Endometrium (tissue), 2 donors: ENCODE measurements at regions not wholly inside any gene's neighbourhood (a gene's known extent, or its start where the extent isn't known, plus 50 kb on each side); places are given as distances from the start of the nearest gene placed in this dataset.

Source experiments
- FAIRE-seq: peaks from 2 replicates; lab custom pipeline; 2012; peaks lifted over from hg19 to GRCh38; lab: Jason Lieb, UNC
- donor health status: control.
- donor health status: control.

DNA sequence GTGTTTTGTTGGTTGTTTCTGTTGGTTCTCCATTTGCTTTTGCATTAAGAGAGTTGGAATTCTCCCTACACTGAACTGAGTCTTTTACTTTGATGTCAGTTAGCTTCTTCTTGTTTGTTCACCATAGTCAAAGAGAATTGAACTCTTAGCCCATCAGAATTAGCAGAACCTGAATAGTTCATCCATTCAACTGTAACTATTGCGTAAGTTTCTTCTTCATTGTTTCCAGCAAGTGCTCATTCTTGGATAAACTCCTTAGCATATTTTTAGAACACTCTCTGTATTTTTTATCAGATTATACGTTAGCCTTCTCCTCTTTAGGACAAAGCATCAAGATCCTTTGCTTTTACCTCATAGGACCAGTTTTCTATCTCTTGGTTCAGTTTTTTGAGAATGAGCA, 128.4 kb upstream of the RAB11FIP2 start:
- no peak for FAIRE-seq

DNA sequence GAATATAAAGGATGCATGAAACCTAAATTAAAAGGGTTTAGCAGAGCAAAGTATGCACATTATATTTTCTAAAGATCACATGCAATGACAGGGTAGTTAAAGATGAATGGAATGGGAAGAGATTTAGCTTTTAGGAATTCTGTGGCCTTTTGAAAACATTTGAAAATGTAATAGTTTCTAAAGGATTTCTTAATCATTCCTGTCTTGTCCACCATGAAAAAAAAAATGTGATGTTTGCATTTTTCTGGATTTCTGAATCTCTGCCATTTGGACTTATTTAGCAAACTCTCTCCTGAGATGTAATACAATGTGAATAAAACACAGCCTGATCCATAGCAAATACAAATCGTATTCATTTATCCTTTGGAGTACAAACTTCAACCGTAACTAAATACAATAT, 126.6 kb upstream of the RAB11FIP2 start:
- FAIRE-seq: peak; percentile 26

DNA sequence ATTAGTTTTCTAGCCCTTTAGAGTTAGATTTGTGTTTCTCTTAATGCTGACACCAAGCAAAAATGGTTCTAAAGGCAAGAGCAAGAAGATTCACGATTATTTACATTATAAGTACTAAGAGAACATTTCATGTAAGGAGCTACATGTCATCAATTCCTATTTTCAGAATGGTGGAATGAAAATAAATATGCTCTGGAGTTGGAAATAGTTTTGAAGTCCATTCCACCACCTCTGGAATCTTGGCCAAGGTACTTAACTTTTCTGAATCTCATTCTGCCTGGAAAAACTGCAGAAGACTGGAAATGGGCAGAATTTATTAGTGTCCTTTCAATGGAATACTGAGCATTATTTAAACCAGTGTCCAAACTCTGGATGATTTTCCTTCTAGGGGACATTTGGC, 125.1 kb upstream of the RAB11FIP2 start:
- FAIRE-seq: peak; percentile 46

DNA sequence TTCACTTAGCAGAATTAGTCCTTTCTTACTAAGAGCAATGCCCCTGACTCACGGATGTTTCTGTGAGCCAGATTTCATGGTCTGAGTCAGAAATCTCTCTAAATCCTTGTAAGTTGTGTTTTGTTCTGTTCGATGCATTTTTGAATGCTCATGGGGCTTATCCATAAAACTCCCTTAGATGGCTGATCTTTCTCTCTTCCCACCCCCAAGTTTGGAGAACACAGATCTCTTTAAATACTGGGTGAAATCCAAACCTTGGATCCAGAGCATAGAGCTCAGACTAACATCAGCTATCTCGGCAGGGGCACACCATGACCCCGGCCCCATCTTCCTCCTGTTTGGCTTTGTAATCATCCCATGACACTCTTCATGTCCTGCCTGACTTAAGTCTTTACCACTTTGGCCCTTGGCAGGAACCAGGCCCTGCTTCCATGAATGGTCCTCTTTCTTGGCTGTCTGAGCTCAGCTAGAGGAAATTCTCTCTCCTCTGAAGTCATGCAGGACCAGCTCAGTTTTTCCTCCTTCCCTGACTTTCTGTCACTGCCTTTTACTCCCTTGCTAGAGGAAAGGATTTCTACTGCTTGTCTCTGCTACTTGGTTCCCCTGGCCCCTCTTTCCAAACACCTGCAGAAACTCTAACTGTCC, 120.4 kb upstream of the RAB11FIP2 start:
- no peak for FAIRE-seq

DNA sequence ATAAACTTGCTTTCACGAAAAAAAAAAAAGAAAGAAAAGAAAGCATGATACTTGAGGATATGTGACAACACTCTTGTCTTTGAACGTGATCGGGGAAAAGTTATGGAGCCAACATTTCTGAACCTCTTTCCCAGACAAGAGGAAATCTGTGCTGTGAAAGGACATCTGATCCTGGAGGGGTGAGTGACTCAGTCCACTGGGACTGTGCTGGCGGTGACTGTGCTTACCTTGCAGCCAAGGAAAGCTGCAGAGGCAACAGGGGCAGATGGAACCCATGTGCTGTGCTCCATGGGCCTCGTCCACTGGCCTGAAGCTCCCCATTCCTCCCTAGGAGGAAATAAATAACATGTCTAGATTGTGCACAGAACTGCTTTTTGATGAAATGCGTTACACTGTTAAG, 116.5 kb upstream of the RAB11FIP2 start:
- FAIRE-seq: no peak

DNA sequence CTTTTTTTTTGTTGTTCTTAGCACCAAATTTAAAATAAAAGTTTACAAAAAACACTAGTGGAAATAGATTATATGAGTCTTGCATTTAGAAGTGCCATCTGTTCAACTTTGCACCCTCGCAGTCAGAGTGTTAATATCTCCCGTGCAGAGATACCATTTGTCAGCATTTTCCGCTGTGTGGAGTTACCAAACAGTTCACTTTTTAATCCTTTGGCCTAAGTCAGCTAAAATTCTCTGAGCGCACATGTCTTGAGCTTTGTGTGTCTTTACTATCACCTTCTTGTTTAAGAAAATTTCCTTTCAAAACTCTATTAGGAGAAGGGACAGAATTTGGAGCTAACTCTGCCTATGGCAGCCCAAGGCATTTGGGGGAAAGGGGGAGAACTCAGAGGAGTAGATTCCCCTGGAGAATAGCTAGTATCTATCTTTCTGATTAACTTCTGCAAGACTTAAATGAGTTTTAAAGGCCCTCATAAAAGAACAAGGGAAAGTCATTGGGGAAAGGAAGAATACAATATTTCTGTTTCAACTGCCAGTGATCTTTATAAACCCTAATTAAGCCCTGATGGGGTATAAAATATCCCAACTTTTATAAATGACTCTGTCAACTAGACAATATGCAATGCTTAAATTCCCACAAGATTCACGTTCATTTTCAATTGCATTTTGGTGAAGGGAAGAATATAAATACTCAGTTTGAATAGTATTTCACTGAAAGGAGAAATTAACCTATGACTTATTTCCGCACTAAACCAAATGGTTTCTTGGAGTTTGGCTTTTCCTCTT, 114.9 kb upstream of the RAB11FIP2 start:
- FAIRE-seq: no peak

DNA sequence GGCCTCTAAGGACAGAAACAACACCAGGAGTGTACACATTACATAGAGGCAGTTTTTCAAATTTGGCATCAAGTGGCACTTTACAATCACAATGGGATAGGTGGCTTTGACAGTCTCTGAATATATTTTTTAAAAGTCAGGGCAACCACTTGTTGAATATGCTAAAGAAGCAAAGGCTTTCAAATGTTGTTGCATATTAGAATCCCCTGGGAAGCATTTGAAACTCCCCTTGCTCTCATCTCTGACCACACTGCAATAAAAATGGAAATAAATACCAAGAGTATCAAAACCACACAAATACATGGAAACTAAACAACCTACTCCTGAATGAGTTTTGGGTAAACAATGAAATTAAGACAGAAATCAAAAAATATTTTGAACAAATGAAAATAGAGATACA, 106.5 kb upstream of the RAB11FIP2 start:
- peak; percentile 98 for FAIRE-seq

DNA sequence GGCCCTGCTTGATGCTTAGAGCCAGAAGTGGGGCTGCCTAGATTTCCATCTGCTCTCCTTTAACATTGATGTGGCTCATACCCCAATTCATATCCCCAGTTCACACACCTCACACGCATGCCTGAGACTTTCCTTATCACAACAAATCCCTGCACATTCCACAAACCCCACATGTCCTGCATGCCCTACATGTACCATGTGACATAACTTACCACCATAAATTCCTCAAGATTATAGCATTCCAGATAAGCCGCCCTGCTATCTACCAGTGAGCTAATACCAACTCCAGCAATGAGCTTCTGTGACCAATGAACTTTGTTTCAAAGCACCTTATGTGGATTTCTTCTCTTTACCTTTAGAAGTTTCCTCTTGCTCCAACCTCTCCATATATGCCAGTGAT, 104.7 kb upstream of the RAB11FIP2 start:
- FAIRE-seq: no peak

DNA sequence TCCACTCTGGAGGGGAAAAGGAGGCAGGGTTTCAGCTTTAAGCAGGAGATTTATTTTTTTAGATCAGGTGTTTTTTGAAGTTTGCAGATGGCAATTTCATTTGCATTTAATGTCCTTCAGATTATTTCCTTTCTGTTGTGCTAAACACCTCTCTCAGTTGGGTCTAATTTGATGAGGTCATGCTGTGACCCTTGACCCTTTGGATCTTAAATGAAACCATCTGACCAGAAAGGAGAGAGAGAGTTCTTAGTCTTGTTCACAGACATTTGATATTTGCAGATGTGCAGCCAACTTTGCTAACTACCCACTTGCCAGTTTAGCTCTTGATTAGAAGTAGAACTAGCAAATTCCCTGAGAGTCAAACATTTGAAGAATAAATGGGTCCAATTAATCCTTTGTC, 101.5 kb upstream of the RAB11FIP2 start:
- FAIRE-seq: no peak

DNA sequence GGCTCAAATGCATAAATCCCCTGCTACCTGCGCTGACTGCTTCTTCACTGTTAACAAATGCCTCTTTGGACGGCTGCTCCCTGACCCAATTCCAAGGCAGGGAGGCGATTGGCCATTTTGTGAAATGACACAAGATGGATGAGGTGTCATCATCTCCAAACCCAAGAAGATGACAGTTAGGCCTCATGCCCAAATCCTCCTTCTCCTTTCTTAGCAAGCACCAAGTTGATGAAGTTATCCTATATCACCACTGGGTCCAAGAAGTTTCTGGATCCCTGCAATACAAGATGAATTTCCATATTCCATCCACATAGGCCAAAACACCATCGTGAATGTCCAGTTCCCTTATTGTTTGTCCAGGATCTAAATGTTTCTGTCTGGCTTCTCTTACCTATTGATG, 98.5 kb upstream of the RAB11FIP2 start:
- no peak for FAIRE-seq

DNA sequence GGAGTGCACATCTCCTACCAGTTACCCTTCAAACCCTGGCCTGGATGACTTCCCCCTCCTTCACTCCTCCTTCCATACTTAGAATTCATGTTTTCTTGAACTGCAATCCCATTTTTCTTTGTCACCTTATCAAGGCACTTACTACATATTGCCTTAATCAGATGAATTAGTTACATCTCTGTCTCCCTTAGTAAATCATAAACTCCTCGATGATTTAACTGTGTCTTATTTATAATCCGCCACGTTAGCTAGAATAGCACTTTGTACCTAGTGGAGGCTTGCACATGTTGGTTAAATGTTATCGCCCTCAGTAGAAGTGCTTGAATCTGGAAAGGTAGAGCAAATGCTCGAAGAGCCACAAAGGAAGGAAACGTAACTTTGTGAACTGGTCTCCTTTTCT, 94.7 kb upstream of the RAB11FIP2 start:
- no peak for FAIRE-seq

DNA sequence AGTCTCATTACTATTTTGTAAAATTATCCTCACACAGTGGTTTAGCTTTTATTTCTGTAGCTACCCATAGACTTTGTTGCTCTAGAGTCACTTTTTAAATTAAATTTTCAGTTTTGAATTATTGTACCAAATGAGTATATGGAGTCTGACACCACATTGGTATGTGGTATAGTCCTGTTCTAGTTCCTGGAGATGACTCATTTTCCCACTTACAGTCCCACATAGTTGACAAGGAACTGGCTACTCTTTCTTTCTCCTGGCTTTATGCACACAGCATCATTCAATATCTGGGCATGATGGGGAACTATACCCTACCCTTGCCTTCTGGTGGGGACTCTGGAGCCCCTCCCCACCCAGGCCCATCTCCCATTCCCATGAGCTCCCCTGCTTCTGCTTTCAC, 92.6 kb upstream of the RAB11FIP2 start:
- no peak for FAIRE-seq

DNA sequence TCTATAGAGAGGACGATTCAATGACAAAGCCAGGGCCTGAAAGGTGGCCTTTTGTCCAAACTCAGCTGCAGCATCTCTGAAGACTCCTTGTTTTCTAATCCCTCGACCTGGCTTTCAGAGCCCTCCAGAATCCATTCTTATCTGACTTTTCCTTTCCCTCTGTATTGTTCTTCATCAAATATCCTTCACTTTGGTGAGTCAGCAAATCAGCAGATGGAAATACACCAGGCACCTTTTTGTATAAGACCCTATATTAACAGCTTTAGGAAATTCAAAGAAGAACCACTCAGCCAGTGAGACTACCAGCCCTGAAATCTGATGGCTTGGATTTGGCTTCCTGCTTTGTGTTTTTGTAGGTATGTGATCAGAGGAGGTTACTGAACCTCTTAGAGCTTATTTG, 81.9 kb upstream of the RAB11FIP2 start:
- FAIRE-seq: no peak

DNA sequence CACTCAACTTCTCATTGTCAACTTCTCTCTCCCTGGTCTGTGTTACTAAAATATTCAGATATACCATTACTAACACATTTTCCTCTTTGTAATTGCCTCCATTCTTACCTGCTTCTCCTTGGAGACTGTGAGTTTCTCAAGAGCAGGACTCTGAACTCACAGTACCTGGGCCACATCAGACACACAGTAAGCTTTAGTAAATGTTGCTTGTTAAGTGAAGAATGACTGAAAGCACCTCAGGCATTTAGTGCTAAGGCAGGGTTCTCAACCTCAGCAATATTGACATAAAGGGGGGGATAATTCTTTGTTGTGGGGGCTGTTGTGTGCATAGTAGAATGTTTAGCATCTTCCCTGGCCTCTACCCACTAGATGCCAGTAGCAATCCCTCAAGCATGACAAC, 72.0 kb upstream of the RAB11FIP2 start:
- FAIRE-seq: no peak

DNA sequence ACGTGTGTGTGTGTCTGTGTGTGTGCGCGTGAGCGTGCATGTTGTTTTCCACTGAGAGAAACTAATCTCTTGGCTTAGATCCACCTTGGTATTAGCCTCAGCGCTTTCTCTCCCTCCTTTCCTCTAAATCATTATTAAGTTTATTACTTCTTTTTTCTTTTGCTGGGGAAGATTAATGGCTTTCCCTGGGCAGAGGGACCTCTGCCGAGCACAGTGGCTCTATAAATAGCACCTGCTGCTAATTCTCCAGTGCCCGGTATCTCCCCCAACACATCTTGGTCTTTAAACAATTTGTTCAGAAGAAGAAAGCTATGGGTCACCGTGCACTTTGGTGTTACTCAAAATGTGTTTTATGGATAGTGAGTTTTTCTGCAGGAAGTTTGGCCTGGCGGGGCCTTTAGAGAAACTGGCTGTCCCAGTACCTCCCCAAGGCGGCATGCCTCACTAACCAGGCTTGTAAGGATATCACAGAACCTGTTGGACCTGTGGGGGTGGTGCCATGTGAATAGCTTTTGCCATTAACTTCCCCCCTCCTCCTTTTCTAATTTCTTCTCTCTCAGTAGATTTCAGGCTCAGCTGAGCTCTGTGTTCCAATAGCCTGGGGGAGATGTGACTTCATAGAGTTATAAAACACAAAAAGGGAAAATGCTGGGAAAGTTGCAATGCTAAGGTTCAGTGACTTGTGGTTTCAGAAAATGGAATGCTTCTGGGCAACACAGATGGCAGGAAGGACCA, 70.1 kb upstream of the RAB11FIP2 start:
- peak; percentile 95 for FAIRE-seq

DNA sequence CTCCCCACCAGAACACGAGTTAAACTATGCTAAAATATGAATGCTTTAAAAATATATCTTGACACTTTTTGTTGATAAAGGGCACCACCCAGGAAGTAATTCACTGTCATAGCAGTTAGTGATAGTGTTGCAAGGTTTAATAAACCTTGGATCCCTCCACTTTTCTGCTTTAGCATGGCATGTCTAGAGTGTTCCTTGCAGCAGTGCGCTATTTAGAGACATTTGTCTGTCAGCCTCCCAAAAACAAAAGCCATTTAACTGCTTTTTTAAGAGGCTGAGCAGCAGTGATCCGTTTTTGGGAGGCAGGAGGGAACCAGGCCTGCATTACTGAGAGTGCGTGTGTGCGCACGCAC, 69.6 kb upstream of the RAB11FIP2 start:
- no peak for FAIRE-seq

DNA sequence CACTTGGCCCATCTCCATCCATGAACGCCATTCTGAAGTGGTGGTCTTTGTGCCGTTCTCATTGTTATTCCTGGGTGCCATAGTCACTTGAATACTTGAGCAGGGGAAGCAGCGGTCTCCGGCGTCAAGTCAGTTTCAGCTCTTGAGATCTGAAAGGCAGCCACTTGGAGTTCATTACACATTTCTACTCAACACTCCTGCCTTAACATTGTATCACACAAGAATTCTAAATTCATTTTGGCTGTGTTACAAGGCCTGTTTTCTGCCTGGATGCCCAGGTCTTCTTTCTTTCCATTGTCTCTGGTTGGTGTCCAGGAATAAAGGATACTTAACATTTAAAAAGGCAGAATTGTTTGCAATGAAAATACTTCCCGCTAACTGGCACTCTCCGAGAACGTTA, 69.0 kb upstream of the RAB11FIP2 start:
- FAIRE-seq: no peak

DNA sequence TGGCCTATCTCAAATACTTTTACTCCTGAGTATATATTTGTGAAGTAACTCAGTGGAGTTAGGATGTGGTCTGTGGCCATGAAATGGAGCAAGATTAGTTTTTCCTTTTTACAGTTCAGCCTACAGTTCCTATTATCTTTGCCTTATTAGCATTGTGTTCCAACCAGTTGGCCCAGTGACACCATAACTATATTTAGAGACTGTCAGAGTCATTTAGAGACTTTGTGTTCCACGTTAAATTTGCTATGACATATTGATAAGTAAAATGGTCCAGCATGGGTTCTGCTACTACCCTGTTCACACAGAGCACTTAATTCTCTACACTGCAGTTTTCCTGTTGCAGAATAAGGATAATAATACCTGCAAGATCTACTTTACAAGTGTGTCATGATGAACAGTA, 68.3 kb upstream of the RAB11FIP2 start:
- FAIRE-seq: no peak

DNA sequence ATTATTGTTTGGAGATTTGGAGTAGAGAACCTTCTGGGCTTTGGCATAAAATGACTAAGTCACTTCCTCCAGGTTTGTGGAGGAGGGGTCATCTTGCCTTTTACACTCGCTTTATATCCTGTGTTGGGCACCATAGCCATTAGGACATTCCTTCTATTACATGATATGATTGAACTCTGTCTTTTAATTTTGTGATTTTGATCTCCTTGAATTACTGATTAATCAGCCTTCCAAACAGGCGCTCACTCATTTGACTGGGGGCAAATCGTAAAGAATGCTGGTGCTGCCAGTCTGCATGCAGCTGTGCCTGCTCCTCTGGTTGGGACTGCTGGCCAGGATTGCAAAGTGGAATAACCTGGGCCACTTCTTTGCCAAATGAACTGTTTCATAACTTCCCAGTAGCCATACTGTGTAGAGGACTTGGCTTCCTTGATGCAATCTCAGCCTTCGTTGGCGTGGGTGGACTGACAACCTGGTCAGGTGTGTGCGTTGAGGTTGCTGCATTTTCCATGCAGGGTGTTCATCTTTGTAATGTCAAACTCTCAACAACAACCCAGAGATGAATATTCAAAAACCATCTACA, 65.9 kb upstream of the RAB11FIP2 start:
- FAIRE-seq: no peak

DNA sequence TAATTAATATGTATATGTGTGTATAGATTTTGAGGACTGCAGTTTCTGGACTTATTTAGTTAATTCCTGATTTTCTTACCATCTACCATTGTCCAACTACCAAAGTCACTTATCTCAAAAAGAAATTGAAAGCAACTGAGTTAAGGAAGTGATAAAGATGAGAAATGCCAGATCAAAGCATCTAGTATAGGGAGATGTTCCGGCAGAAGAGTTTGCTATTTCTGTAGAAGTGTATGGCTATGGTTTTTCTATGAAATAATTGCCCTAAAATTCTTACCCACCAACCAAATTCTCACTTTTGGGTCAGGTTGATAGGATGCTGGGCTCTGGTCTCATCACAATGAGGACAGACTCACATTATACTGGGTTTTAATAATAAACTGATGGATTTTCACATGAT, 64.0 kb upstream of the RAB11FIP2 start:
- no peak for FAIRE-seq

DNA sequence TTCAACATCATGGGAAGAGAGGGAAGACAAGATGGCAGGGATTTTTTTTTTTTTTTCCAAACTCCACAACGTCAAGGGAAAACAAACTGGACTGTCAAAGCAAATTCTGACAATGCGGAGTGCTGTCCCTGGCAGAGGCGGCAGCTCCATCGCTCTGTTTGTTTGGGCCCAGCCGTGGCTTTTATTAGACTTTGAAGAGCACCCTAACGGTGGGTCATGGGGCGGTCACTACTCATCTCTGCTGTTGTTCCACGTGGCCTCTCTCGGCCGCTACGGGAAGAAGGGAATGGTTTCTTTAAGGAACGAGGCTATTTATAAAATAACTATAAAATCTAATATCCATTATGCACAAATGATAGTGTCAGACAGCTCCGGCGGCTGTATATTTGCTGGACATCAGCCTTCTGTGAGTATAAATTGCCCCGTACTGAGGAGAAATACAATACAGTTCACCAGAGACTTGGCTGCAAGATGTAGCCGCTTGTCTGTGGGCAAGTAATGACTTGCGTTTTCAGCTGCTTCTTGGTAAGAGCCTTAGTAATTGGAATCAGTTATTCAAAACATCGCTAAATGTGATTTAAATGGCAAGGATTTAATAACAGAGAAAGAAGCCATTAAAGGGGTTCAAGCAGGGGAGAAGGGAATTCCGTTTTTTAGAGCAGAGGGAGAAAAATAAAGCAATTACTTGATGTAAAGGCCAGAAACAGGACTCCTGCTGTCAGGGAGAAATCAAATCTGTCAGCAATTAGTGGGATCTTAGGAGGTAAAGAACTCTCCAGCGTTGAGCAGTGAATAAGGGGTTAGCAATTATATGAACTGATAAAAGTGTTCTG, 61.7 kb upstream of the RAB11FIP2 start:
- FAIRE-seq: no peak

DNA sequence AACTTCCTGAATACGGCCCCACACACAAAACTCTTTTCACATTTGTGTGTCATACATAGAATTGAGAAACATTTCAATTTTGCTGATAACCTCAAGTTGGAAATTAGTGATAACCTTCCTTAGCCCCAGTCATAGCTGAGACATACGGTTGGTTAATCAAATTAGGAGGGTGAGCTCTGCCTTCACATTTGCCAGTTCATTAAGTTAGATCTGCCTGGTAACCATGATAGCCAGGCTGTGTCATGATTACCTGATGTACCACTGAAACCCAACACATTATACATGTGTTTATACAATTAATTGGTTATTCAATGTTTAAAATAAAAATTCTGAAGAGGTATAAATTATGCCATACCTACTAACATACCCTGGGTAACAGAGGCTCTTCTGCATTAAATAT, 60.8 kb upstream of the RAB11FIP2 start:
- FAIRE-seq: no peak
